Stomach (tissue), 8 donors: ENCODE measurements at regions not wholly inside any gene's neighbourhood (a gene's known extent, or its start where the extent isn't known, plus 50 kb on each side); places are given as distances from the start of the nearest gene placed in this dataset.

Source experiments
- DNase-seq, 2 donors: peaks; one replicate each; pipeline versions ENCODE4 v3.0.0 to v3.0.0-alpha.2; 2013 to 2019
- H3K27ac ChIP-seq, 5 donors: fragments of 200-600 bp in 4 of 5; sonication (generic) in 4 of 5; one replicate each; pipeline ENCODE4 v1.5.1; 2013 to 2019; ENCODE audit warnings: mild to moderate bottlenecking in 1 of 5, moderate library complexity in 1 of 5
- H3K27me3 ChIP-seq, 3 donors: fragments of 200-600 bp; sonication (generic); one replicate each; pipeline ENCODE4 v1.5.1; 2017 to 2019; ENCODE audit warnings: mixed run types in 1 of 3
- H3K36me3 ChIP-seq, 4 donors: fragments of 200-600 bp; sonication (generic); 1 replicate in 3 of 4; 2 replicates in 1 of 4; pipeline ENCODE4 v1.5.1; 2016 to 2019
- H3K4me1 ChIP-seq, 4 donors: fragments of 200-600 bp; sonication (generic); one replicate each; pipeline ENCODE4 v1.5.1; 2016 to 2019
- H3K4me3 ChIP-seq, 4 donors: fragments of 200-600 bp; sonication (generic) in 3 of 4; one replicate each; pipeline ENCODE4 v1.5.1; 2016 to 2019; ENCODE audit warnings: mild to moderate bottlenecking in 1 of 4
- H3K9me3 ChIP-seq, 4 donors: fragments of 200-600 bp; sonication (generic); one replicate each; pipeline ENCODE4 v1.5.1; 2016 to 2019
- CTCF ChIP-seq, 7 experiments: fragments of 450-650 bp in 4 of 7; fragments of 200-600 bp in 3 of 7; sonication (generic) in 3 of 7; IDR thresholded peaks; one replicate each; pipeline ENCODE4 v1.5.1; 2016 to 2019; ENCODE audit warnings: antibody characterized with exemption in 7 of 7, control low read depth in 2 of 7, mild to moderate bottlenecking in 1 of 7
- EP300 ChIP-seq: sonication (generic); formaldehyde crosslinking; IDR thresholded peaks from one replicate; pipeline ENCODE4 v1.6.1; 2017; ENCODE audit warnings: antibody characterized with exemption
- POLR2A ChIP-seq, 4 donors: fragments of 450-650 bp; IDR thresholded peaks; one replicate each; pipeline ENCODE4 v1.6.1; 2016; ENCODE audit warnings: antibody characterized with exemption in 4 of 4, control low read depth in 2 of 4, mild to moderate bottlenecking in 1 of 4, moderate library complexity in 1 of 4
- POLR2AphosphoS5 ChIP-seq, 3 donors: sonication (generic); formaldehyde crosslinking; IDR thresholded peaks; one replicate each; pipeline ENCODE4 v1.6.1; 2016; ENCODE audit warnings: antibody characterized with exemption in 3 of 3
- WGBS, 5 donors: extraction: QIAGEN DNeasy Blood & Tissue Kit in 3 of 5; methylation state at CpG; one replicate each; pipeline versions ENCODE4 v1.1.5 to v1.1.7; 2013 to 2018; 5-methylcytosine and 5-hydroxymethylcytosine counted together
- intact Hi-C: fragments of 100-400 bp; cut with DNase I; formaldehyde crosslinking; loops from one replicate; pipeline ENCODE4 v1.15.1; 2023; ENCODE audit warnings: low total_unique reads
- donor health status: healthy with polysubstance abuse.
- donor health status: Bipolar disorder and iron deficiency.
- donor health status: healthy.

- intact Hi-C loops = no loop called here
- H3K9me3 ChIP-seq = no peaks in the 10 kb centered on the region
- no peak overlapping the region for H3K4me3 ChIP-seq
- H3K4me1 ChIP-seq = no peaks in the 10 kb centered on the region
- WGBS, 5 donors = 86 to 91% (median 87%) methylated on average over 12 of the region's 12 CpGs
- no peaks in the 10 kb centered on the region for H3K36me3 ChIP-seq
- DNase-seq = no peak
- TF ChIP-seq EP300 (no peak), POLR2AphosphoS5 (IDR thresholded peaks at IDR 0.05) (no peak), POLR2A (IDR thresholded peaks at IDR 0.05) (no peak), CTCF (IDR thresholded peaks at IDR 0.05) (no peak)
- H3K27me3 ChIP-seq = no peaks in the 10 kb centered on the region
- H3K27ac ChIP-seq = no peak overlapping the region
These were observed 1426.4 kb downstream of the PCDH9 start for GRCh38 chr13:65803530-65804392.

GRCh38 chr13:65789815-65790214 is 1440.3 kb downstream of the PCDH9 start:
- Histone ChIP-seq H3K27ac (no peak overlapping the region), H3K36me3 (no peaks in the 10 kb centered on the region), H3K9me3 (no peaks in the 10 kb centered on the region), H3K4me1 (no peaks in the 10 kb centered on the region), H3K4me3 (no peak overlapping the region), H3K27me3 (no peaks in the 10 kb centered on the region)
- TF ChIP-seq EP300 (no peak), POLR2A (IDR thresholded peaks at IDR 0.05) (no peak), POLR2AphosphoS5 (IDR thresholded peaks at IDR 0.05) (no peak), CTCF (IDR thresholded peaks at IDR 0.05) (no peak)
- intact Hi-C loops = no loop called here
- WGBS, 5 donors = 0 to 67% (median 18%) methylated on average over 1 of the region's 1 CpG
- DNase-seq = no peak

- no peaks in the 10 kb centered on the region for H3K27me3 ChIP-seq
- no peak overlapping the region for H3K27ac ChIP-seq
- no peaks in the 10 kb centered on the region for H3K36me3 ChIP-seq
- no peaks in the 10 kb centered on the region for H3K9me3 ChIP-seq
- TF ChIP-seq EP300 = no peak
- TF ChIP-seq POLR2AphosphoS5 (IDR thresholded peaks at IDR 0.05) = no peak
- no peak for TF ChIP-seq CTCF (IDR thresholded peaks at IDR 0.05)
- no peak for TF ChIP-seq POLR2A (IDR thresholded peaks at IDR 0.05)
- no peak for DNase-seq
- no peak overlapping the region for H3K4me3 ChIP-seq
- no peaks in the 10 kb centered on the region for H3K4me1 ChIP-seq
- 85 to 95% (median 89%) methylated on average over 3 of the region's 3 CpGs for WGBS, 5 donors
- intact Hi-C loops = no loop called here
These were observed 1443.1 kb downstream of the PCDH9 start for GRCh38 chr13:65787082-65787481.

- intact Hi-C loops = no loop called here
- H3K27ac ChIP-seq = no peak overlapping the region
- no peaks in the 10 kb centered on the region for H3K9me3 ChIP-seq
- H3K4me3 ChIP-seq = no peak overlapping the region
- H3K36me3 ChIP-seq = no peaks in the 10 kb centered on the region
- no peak for TF ChIP-seq EP300
- no peak for TF ChIP-seq POLR2AphosphoS5 (IDR thresholded peaks at IDR 0.05)
- DNase-seq = no peak
- WGBS, 5 donors = 82 to 90% (median 86%) methylated on average over 10 to 12 of the region's 12 CpGs
- H3K27me3 ChIP-seq = no peaks in the 10 kb centered on the region
- H3K4me1 ChIP-seq = no peaks in the 10 kb centered on the region
These were observed 1445.9 kb downstream of the PCDH9 start for GRCh38 chr13:65784088-65784816.
